H54 (cell line): ENCODE measurements at regions not wholly inside any gene's neighbourhood (a gene's known extent, or its start where the extent isn't known, plus 50 kb on each side); places are given as distances from the start of the nearest gene placed in this dataset.

ENCODE experiments used
- DNase-seq: peaks from one replicate; pipeline ENCODE4 v3.0.0; 2011; ENCODE audit warnings: low spot score, mixed read lengths; ENCODE audit not compliant: insufficient read length
- FAIRE-seq: peaks from 3 replicates; lab custom pipeline; 2011; peaks lifted over from hg19 to GRCh38; lab: Jason Lieb, UNC
- POLR2A ChIP-seq: IDR thresholded peaks from 2 replicates; pipeline ENCODE4 v1.6.1; 2011; ENCODE audit warnings: low read depth, mild to moderate bottlenecking, low read length

DNA sequence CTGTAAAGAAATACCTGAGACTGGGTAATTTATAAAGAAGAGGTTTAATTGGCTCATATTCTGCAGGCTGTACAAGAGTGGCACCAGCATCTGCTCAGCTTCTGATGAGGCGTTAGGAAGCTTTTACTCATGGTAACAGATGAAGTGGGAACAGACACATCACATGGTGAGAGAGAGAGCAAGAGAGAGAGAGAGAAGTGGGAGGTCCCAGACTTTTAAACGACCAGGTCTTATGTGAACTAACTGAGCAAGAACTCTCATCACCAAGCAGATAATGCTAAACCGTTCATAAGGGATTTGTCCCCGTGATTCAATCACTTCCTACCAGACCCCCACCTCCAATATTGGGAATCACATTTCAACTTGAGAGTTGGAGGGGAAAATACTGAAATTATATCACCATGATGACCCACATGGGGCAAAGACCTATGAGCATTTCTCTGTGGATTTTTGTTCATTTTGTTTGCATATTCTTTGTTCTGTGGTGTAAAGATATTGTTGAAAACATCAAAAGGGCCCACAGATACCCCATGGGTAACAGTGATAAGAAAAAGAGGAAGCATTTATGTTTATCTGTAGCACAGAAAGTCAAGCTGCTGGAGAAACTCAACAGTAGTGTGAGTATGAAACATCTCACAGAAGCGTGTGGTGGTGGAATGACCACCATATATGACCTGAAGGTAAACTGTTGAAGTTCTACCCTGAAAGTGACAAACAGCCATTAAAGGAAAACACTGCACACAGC is 135.2 kb upstream of the PDE3A start:
- FAIRE-seq (no peak), DNase-seq (no peak)
- TF ChIP-seq POLR2A, result no peak

DNA sequence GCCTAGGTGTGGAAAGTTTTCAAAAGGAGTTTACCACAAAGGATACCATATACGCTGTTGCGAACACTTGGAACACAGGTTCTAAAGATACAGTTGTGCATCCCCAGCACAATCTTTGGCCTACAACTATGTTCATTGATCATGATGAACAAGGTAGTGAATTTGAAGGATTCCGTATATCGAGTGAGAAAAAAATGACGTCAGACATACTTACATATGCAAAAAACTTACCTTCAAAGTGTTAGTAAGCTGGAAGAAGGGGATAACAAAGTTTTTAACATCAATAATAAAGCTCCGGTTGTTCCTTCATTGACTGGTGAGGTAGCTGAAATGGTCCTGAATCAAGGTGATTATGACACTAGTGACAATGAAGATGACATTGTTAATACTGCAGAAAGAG is 133.9 kb upstream of the PDE3A start:
- FAIRE-seq (no peak), DNase-seq (no peak)
- no peak for TF ChIP-seq POLR2A

DNA sequence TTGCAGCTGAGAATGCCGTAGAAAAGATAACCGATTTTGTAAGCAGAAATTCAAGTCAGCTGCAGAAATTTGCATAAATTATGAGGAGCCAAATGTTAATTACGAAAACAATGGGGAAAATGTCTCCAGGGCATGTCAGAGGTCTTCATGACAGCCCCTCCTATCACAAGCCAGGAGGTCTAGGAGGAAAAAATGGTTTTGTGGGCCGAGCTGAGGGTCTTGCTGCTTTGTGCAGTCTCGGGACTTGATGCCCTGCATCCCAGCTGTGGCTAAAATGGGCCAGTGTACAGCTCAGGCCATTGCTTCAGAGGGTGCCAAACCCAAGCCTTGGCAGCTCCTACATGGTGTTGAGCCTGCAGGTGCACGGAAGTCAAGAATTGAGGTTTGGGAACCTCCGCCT is 131.2 kb upstream of the PDE3A start:
- DNase-seq (no peak), FAIRE-seq (no peak)
- no peak for TF ChIP-seq POLR2A

DNA sequence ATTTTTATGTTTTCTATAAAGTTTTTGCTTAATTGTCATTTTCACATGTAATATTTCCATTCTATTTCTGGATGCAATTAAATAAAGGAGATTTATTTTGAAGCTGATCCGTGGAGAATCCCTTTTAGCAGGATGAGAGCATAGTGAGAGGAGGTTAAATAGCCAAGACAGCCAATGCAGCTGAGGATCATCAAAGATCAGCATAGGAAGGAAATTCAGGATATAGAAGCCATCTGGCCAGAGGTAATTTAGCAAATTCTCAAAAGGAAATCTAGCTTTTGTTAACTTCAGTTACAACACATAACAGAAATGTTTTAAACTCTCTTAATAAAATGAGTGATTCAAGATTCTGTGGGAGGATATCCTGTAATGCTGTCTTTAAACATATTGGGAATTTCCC is 122.8 kb upstream of the PDE3A start:
- DNase-seq, result no peak
- no peak for TF ChIP-seq POLR2A
- FAIRE-seq, result no peak

DNA sequence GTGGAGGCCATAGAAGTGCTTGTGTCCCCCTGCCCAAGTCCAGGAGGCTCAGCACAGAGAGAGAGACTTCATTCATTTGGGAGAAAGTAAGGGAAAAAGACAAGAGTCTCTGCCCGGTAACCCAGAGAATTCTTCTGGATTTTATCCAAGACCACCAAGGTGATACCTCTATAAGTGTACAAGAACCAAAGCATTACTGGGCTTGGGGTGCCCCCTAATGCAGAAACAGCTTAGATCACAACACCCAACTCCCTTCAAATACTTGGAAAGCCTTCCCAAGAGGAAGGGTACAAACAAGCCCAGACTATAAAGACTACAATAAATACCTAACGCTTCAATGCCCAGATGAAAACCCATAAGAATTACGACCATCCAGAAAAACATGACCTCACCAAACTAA is 119.7 kb upstream of the PDE3A start:
- FAIRE-seq, result no peak
- DNase-seq, result no peak
- TF ChIP-seq POLR2A, result no peak

DNA sequence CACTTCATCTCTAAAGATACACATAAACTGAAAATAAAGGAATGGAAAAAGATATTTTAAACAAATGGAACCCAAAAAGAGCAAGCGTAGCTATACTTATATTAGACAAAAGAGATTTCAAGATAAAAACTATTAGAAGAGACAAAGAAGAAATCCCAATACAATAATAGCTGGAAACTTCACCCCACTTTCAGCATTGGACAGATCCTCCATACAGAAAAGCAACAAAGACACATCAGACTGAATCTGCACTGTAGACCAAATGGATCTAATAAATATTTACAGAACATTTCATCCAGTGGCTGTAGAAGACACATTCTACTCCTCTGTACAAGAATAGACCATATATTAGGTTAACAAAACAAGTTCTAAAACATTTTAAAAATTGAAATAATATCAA is 117.6 kb upstream of the PDE3A start:
- FAIRE-seq (no peak), DNase-seq (no peak)
- TF ChIP-seq POLR2A, result no peak

DNA sequence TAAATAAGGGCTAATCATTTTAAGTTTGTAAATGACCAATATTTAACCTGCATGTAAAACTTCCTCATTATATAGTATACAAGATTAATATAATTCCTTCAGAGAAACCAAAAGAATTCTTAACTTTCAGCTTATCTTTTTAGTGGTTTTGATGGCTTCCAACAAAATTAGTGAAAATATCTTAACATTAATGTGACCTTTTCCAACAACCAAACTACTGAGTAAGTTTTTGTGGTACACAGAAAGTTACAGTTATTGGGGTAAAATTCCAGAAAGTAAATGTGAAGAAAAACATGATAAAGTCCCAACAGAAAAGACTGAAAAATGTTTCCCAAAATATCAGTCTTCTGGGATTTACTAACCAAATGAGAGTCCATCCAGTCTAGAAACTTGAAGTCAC is 111.0 kb upstream of the PDE3A start:
- no peak for TF ChIP-seq POLR2A
- DNase-seq (no peak), FAIRE-seq (no peak)

DNA sequence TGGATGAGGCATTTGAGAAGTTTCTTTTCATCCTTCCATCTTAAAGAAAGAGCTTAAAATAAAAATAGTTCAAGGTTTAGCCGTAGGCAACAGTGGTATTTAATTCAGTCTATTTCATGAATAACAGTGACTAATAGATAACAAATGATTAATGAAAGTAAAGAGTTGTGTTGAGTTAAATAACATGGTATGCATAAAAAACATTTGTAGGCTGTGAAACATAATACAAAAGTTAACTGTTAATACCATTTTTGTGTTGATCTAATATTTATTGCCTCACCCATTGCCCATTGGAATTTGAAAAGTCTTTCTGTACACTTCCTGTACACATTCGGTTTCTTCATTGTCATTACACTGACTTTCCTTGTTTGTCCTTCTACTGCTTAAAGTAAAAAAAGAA is 108.6 kb upstream of the PDE3A start:
- FAIRE-seq (no peak), DNase-seq (no peak)
- TF ChIP-seq POLR2A, result no peak

DNA sequence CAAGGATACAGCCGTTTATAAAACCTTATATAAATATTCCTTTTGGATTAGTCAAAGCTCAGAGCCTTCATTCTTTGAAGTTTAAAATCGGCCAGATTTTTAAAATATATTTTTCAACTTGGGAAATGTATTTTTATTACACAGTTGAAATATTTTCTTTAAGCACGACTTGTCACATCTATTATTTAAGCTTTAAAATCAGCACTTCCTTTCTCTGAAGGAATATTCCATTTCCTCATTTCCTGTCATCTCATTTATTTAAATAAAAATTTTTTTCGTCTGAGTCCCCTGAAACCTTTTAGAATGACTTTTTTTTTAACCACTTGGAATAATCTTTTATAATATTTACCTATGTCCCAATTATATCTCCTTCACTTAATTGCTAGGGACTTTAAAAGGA is 107.5 kb upstream of the PDE3A start:
- FAIRE-seq (no peak), DNase-seq (no peak)
- no peak for TF ChIP-seq POLR2A

DNA sequence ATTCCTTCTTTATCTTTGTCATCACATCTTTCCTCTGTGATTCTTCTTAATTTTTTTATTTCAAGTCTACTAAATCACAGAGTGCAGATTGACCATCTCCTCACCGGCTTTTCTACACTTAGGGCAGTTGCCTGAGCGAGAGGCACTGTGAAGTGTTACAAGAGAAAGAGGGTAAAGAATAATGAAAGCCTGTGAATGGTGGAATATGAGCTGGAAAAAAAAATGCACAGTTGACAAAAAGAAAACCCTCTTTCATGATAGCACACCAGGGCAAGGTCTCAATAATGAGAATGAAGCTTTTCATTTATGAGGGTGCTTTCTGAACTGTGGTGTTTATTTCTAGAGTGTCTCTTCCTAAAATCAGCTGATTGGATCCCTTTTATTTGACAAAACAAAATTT is 106.2 kb upstream of the PDE3A start:
- DNase-seq, result no peak
- no peak for TF ChIP-seq POLR2A
- no peak for FAIRE-seq

DNA sequence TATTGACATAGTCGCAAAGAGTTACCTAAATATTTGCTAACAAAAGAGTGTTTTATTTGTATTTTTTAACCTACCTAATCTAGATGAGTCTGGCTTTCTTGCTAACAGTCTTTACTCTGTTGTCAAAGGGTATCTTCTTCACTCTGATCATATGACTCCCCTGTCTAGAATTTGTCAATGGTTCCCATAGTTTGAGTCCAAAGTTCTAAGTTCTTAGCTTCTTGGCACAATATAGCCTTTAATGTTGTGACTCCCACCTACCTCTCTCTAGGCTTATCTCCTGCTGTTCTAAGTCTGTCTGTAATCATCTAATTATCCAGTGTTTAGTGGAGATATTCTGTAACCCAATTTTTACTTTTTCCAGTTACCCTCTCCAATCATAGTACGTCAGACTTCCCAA is 104.3 kb upstream of the PDE3A start:
- FAIRE-seq (no peak), DNase-seq (no peak)
- TF ChIP-seq POLR2A, result no peak

DNA sequence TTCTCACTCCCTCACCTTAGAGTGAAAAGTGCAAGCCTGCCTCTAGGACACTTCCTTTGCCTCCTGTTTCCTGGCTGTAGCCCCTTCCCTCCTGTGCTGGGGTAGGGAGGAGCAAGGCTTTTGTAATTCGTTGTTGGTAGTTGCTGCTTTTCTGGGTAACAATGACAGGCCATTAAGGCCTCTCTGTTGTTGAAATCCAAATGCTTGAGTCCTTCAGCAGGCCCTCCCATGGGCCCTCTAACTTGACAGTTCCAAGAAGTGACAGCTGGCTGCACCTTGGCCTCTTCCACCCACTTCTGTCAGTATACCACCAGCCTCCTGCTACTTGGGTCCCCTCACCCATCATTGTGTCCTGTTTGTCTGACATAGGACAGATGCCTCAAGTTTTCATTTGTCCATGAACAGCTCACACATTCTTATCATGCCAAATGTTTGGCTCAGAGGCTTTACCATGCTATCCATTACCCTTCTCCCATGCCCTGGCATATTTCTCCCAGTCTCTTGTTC is 103.7 kb upstream of the PDE3A start:
- DNase-seq, result no peak
- FAIRE-seq, result no peak
- no peak for TF ChIP-seq POLR2A

DNA sequence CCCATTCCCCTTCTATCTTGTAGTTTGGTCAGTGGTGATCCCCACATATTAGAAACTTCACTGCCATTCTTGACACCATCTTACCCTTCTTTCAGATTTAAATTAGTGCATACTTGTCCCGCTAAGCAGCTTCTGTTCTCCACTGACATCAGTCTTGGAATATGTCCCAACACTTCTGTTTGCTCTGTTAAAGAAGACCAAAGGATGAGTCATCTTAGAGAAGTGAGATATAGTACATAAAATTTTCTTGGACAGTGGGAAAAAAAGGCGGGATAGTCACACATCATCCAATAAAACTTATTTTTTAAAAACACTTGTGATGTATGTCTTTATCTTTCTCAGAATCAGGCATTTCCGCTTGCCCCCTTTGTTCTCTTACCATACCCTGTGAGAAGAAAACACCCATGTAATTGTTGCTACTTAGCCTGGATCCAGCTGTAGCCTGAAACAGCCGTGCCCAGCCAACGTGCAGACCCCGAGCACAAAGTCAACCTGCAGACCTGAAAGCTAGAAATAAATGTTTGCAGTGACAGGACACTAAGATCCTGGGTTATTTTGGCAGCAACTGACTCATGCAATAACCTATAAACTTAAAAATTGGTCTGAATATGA is 100.1 kb upstream of the PDE3A start:
- DNase-seq, result no peak
- TF ChIP-seq POLR2A, result no peak
- FAIRE-seq, result no peak

DNA sequence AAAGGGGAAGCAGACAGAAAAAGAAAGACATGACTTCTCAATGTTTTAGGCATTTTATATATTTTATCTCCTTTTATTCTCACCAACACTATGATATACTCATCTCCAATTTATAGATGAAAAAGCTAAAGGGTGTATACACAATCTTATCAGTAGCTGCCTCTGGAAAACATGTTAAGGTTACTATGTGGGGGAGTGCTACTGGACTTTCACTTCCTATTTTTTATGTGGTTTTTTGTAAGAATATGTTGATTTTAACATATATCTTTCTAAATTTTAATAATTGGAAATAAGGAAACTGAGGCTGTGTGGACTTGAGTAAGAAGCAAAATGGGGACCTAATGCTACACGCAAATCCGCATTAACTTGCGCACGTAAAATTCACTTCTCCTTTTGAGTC is 99.6 kb upstream of the PDE3A start:
- no peak for DNase-seq
- FAIRE-seq, result no peak
- TF ChIP-seq POLR2A, result no peak
